Large intestine (tissue), 3 donors: ENCODE measurements at regions not wholly inside any gene's neighbourhood (a gene's known extent, or its start where the extent isn't known, plus 50 kb on each side); places are given as distances from the start of the nearest gene placed in this dataset.
"Not testable (repeated sequence)": the region's sequence is repeated elsewhere in the genome, so short reads cannot be mapped to it uniquely, and the experiment has no call there.

ENCODE experiments used
- DNase-seq, 2 donors: peaks; one replicate each; pipeline versions ENCODE4 v3.0.0 to v3.0.0-alpha.2; 2013
- H3K27ac ChIP-seq: one replicate; pipeline ENCODE4 v1.5.1; 2013; ENCODE audit warnings: low read length
- H3K27me3 ChIP-seq: 2 replicates; pipeline ENCODE4 v1.6.1; 2013; ENCODE audit warnings: low read length; ENCODE audit not compliant: control insufficient read depth, insufficient read depth
- H3K36me3 ChIP-seq: 2 replicates; pipeline ENCODE4 v1.6.1; 2013; ENCODE audit warnings: low read length; ENCODE audit not compliant: control insufficient read depth, insufficient read depth
- H3K4me1 ChIP-seq: one replicate; pipeline ENCODE4 v1.6.1; 2013; ENCODE audit warnings: low read length; ENCODE audit not compliant: control insufficient read depth, insufficient read depth
- H3K4me3 ChIP-seq: one replicate; pipeline ENCODE4 v1.5.1; 2013; ENCODE audit warnings: low read length
- H3K9me3 ChIP-seq: one replicate; pipeline ENCODE4 v1.6.1; 2013; ENCODE audit warnings: mild to moderate bottlenecking, low read depth, low read length, moderate library complexity; ENCODE audit not compliant: control insufficient read depth
- WGBS: methylation state at CpG from one replicate; pipeline ENCODE4 v1.1.5; 2013; ENCODE audit warnings: low lambda C conversion rate; ENCODE audit not compliant: insufficient coverage; 5-methylcytosine and 5-hydroxymethylcytosine counted together

GRCh38 chr5:144042156-144042555, 128.3 kb downstream of the YIPF5 start:
- no peak for DNase-seq
- WGBS: no CpG with 5 or more reads among the region's 7 CpGs
- H3K27ac ChIP-seq: no peak overlapping the region
- no peaks in the 10 kb centered on the region for H3K36me3 ChIP-seq
- H3K9me3 ChIP-seq: no peaks in the 10 kb centered on the region
- H3K4me1 ChIP-seq: no peaks in the 10 kb centered on the region
- H3K4me3 ChIP-seq: no peak overlapping the region
- H3K27me3 ChIP-seq: no peaks in the 10 kb centered on the region

GRCh38 chr5:144048259-144048856, 122.1 kb downstream of the YIPF5 start:
- Histone ChIP-seq H3K36me3 (no peaks in the 10 kb centered on the region), H3K4me3 (no peak overlapping the region), H3K27me3 (no peaks in the 10 kb centered on the region), H3K9me3 (no peaks in the 10 kb centered on the region), H3K4me1 (no peaks in the 10 kb centered on the region), H3K27ac (no peak overlapping the region)
- DNase-seq: no peak
- WGBS: no CpG with 5 or more reads among the region's 9 CpGs

GRCh38 chr5:144055391-144055790, 115.1 kb downstream of the YIPF5 start:
- not testable (repeated sequence) for H3K4me1 ChIP-seq, H3K4me3 ChIP-seq, DNase-seq, H3K27ac ChIP-seq, H3K9me3 ChIP-seq, H3K36me3 ChIP-seq, H3K27me3 ChIP-seq
- WGBS: no CpG with 5 or more reads among the region's 6 CpGs

- not testable (repeated sequence) for H3K4me3 ChIP-seq
Observed at GRCh38 chr5:144060091-144060490, 110.4 kb downstream of the YIPF5 start.

GRCh38 chr5:144060598-144060997, 109.9 kb downstream of the YIPF5 start:
- Histone ChIP-seq H3K4me1 (no peaks in the 10 kb centered on the region), H3K36me3 (no peaks in the 10 kb centered on the region), H3K27me3 (no peaks in the 10 kb centered on the region), H3K9me3 (no peaks in the 10 kb centered on the region), H3K27ac (no peak overlapping the region), H3K4me3 (no peak overlapping the region)
- WGBS: no CpG with 5 or more reads among the region's 2 CpGs
- no peak for DNase-seq

More at GRCh38 chr5:144060091-144060490, 110.4 kb downstream of the YIPF5 start:
- not testable (repeated sequence) for H3K4me1 ChIP-seq, H3K36me3 ChIP-seq, H3K27ac ChIP-seq, H3K27me3 ChIP-seq, DNase-seq, H3K9me3 ChIP-seq
- no CpG with 5 or more reads among the region's 2 CpGs for WGBS

- no peaks in the 10 kb centered on the region for H3K27me3 ChIP-seq
- H3K36me3 ChIP-seq: no peaks in the 10 kb centered on the region
- DNase-seq: no peak
- no peaks in the 10 kb centered on the region for H3K9me3 ChIP-seq
- no peak overlapping the region for H3K4me3 ChIP-seq
- no peak overlapping the region for H3K27ac ChIP-seq
- WGBS: no CpG with 5 or more reads among the region's 2 CpGs
- no peaks in the 10 kb centered on the region for H3K4me1 ChIP-seq
Observed at GRCh38 chr5:144065786-144066185, 104.7 kb downstream of the YIPF5 start.

GRCh38 chr5:144072518-144072927, 97.9 kb downstream of the YIPF5 start:
- no peak for DNase-seq
- no peaks in the 10 kb centered on the region for H3K27me3 ChIP-seq
- no peak overlapping the region for H3K27ac ChIP-seq
- H3K4me1 ChIP-seq: no peaks in the 10 kb centered on the region
- no peaks in the 10 kb centered on the region for H3K36me3 ChIP-seq
- no peaks in the 10 kb centered on the region for H3K9me3 ChIP-seq
- no peak overlapping the region for H3K4me3 ChIP-seq

- Histone ChIP-seq H3K27ac (no peak overlapping the region), H3K9me3 (no peaks in the 10 kb centered on the region), H3K36me3 (no peaks in the 10 kb centered on the region), H3K4me1 (no peaks in the 10 kb centered on the region), H3K27me3 (no peaks in the 10 kb centered on the region), H3K4me3 (no peak overlapping the region)
- no peak for DNase-seq
- WGBS: 40% methylated on average over 1 of the region's 1 CpG
Observed at GRCh38 chr5:144076521-144077083, 93.9 kb downstream of the YIPF5 start.

- H3K9me3 ChIP-seq: no peaks in the 10 kb centered on the region
- no peaks in the 10 kb centered on the region for H3K36me3 ChIP-seq
- H3K27me3 ChIP-seq: no peaks in the 10 kb centered on the region
- H3K4me3 ChIP-seq: no peak overlapping the region
- no peak overlapping the region for H3K27ac ChIP-seq
- no peaks in the 10 kb centered on the region for H3K4me1 ChIP-seq
- no CpG with 5 or more reads among the region's 1 CpG for WGBS
- no peak for DNase-seq
Observed at GRCh38 chr5:144083185-144083584, 87.3 kb downstream of the YIPF5 start.

GRCh38 chr5:144084971-144085370, 85.5 kb downstream of the YIPF5 start:
- no peak for DNase-seq
- H3K4me1 ChIP-seq: no peaks in the 10 kb centered on the region
- peaks cover 2% of the 10 kb centered on the region for H3K27me3 ChIP-seq
- 83% methylated on average over 1 of the region's 2 CpGs for WGBS
- no peak overlapping the region for H3K4me3 ChIP-seq
- H3K27ac ChIP-seq: no peak overlapping the region
- no peaks in the 10 kb centered on the region for H3K9me3 ChIP-seq
- H3K36me3 ChIP-seq: no peaks in the 10 kb centered on the region

GRCh38 chr5:144085381-144085780, 85.1 kb downstream of the YIPF5 start:
- WGBS: 100% methylated on average over 3 of the region's 3 CpGs
- Histone ChIP-seq H3K9me3 (no peaks in the 10 kb centered on the region), H3K4me1 (no peaks in the 10 kb centered on the region), H3K27ac (no peak overlapping the region), H3K36me3 (no peaks in the 10 kb centered on the region), H3K4me3 (no peak overlapping the region), H3K27me3 (peaks cover 3% of the 10 kb centered on the region)
- no peak for DNase-seq
